Loucy (cell line): ENCODE measurements at regions not wholly inside any gene's neighbourhood (a gene's known extent, or its start where the extent isn't known, plus 50 kb on each side); places are given as distances from the start of the nearest gene placed in this dataset.

Source experiments
- CTCF ChIP-seq: fragments of 200-600 bp; sonication (generic); conservative IDR thresholded peaks from 2 replicates; pipeline ENCODE4 v1.5.1; 2014; ENCODE audit warnings: mild to moderate bottlenecking, antibody characterized with exemption, low read length
- EZH2phosphoT487 ChIP-seq: fragments of 200-600 bp; IDR thresholded peaks from 2 replicates; pipeline ENCODE4 v1.6.1; 2018; ENCODE audit warnings: antibody characterized with exemption, mild to moderate bottlenecking, moderate library complexity, borderline replicate concordance

GRCh38 chr3:70464876-70465275 lies 152.4 kb upstream of the MDFIC2 start:
- TF ChIP-seq CTCF (no peak), EZH2phosphoT487 (no peak)
